GM18907 (cell line): ENCODE measurements at regions not wholly inside any gene's neighbourhood (a gene's known extent, or its start where the extent isn't known, plus 50 kb on each side); places are given as distances from the start of the nearest gene placed in this dataset.
"Not testable (repeated sequence)": the region's sequence is repeated elsewhere in the genome, so short reads cannot be mapped to it uniquely, and the experiment has no call there.

Experiments used
- ATAC-seq: cut with Tn5 transposase; IDR thresholded peaks from one replicate; pipeline ENCODE4 v1.9.1; 2021; ENCODE audit warnings: mild to moderate bottlenecking, moderate library complexity; ENCODE audit not compliant: unreplicated experiment

DNA sequence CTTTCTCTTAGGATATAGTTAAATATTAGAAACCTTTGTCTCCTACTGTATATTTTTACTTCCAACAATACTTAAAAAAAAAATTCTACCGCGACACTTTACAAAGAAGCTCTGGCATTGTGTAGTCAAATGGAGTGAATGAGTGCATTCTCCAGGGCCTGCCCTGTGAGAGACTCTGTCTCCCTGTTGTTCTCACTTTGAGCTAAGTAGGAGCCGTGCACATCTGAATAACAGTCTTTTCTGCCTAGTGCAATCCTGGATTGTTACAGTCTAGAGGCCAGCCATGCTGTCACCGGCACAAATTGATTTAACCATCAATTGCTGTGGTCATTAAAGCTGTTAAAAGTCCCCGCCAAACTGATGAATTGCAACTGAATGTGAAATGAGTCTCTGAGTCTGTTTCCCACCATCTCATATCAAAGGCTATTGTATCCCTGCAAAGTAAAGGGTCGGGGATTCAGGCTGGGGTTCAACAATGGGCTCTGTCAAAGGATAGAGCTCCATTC lies 156.0 kb downstream of the RFPL4B start:
- no peak for ATAC-seq

DNA sequence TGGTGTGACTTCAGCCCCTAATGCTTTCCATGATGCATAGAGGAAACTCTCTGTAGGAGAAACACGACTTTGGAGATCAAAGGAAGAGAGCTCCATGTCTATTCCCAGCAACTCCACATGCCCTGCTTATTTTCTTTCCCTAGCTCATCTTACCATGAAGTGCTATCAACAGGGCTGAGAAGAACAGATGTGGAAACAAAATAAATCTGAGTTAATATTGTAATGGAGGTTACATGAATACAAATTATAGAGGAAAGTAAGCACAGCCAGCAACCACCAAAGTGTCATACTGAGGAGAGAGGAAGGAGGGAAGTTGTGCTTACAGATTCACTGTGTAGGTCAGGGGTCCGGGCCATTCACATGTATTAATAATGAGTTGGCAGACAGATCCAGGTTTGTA lies 157.5 kb downstream of the RFPL4B start:
- ATAC-seq: no peak

DNA sequence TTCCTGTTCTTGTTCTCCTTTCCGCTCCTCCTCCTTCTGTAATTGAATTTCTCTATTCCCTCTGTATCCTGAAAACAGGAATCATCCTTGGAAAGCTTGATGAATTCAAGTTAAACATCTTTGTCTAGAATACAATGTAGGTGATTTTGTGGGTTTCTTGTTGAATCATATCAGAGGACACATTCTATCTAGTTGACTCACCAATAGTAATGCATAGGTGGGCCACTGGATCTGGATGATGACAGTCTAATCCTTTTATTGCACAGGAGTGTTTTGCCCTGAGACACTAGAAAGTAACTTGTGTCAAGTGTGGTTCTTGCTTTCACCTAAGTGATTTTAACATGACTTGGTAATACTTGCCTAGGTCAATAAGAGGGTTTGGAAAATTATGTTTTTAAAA lies 164.3 kb downstream of the RFPL4B start:
- ATAC-seq: no peak

DNA sequence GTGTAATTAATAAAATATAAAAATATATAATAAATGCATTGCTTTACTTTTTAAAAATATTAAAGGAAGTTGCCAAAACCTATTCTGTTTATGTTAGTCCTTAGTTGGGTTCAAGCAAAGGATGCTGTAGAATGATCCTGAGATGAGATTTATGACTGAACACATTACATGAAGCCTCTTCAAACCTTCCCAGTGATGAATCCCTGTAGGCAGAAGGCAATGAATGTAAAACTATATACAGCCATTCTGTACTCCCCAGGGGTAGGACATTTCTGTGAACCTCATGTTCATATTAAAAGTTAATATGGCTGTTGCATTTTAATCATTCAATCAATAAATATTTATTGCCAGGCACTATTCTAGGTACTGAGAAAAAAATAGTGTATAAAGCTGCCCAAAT lies 166.0 kb downstream of the RFPL4B start:
- ATAC-seq: no peak

DNA sequence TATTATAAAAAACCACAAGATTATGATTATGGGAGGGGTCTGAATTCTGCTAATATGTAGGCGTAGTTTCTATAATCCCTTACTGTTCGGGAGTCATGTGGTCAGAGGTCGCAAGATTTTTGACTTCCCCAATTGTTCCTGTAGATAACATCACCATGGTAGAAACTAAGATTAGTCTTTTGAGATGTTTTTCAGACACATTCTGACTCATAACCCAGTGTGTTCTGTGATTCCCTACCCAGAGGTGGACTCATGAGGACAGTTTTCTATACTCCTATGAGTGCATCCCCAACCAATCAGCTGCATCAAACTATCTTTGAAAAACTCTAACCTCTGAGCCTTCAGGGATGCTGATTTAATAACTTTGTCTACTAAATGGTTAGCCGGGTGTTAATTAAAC lies 175.5 kb downstream of the RFPL4B start:
- ATAC-seq: peak; percentile 71

DNA sequence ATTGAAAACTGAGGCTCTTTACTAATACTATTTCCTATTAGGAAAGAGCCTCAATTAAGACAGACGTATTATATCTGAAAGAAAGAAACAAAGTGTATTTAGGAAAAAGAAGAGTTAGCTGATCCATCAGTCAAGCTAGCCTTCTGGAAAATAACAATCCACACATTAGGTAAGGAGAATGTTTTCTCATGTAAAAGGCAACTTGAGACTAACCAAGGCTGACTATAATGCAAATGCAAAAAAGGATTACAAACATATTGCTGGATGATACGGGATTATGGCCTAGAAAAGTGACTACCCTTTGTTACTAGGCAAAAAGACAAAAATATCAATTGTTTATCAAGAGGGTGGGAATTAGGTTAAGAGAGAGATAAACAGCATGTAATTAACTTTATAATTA lies 176.9 kb downstream of the RFPL4B start:
- ATAC-seq: no peak

DNA sequence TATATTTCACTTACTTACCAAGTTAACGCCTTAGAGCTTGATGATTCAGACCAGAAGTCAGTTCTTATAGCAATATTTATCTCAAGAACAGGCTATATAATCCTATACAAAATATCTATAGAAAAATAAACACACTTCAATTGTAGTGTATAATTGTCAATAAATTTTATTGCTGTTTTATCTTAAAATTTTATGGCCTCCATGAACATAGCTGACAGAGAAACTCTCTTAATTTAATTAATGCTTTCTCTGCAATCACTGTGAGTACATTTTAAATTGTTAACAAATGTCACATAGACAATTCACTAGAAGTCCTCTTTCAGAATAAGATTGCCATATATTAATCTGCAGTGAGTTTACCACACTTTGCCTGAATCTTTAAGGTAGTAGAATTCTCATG lies 178.6 kb downstream of the RFPL4B start:
- no peak for ATAC-seq

DNA sequence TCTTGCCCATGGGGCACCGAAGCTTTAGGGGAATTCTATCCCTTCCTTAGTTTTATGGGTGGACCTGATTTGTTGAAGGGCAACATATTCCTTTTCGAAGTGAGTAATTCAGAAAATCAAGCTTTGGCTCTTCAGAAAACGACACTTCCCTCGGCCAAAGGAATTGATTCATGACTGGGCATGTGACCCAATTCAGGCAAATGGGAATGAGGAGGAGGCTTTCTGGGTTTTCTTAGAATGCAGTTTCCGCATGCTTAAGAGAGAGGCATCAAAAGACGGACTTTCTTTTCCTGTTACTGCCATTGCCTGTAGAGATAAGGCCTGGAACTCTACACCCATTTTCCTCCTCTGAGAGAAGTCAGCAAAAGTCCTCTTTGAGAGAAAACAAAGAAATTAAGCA lies 179.5 kb downstream of the RFPL4B start:
- ATAC-seq: no peak

DNA sequence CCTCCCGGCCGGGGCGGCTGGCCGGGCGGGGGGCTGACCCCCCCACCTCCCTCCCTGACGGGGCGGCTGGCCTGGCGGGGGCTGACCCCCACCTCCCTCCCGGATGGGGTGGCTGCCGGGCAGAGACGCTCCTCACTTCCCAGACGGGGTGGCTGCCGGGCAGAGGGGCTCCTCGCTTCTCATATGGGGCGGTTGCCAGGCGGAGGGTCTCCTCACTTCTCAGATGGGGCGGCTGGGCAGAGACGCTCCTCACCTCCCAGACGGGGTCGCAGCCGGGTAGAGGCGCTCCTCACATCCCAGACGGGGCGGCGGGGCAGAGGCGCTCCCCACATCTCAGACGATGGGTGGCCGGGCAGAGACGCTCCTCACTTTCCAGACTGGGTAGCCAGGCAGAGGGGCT lies 181.2 kb downstream of the RFPL4B start:
- not testable (repeated sequence) for ATAC-seq

DNA sequence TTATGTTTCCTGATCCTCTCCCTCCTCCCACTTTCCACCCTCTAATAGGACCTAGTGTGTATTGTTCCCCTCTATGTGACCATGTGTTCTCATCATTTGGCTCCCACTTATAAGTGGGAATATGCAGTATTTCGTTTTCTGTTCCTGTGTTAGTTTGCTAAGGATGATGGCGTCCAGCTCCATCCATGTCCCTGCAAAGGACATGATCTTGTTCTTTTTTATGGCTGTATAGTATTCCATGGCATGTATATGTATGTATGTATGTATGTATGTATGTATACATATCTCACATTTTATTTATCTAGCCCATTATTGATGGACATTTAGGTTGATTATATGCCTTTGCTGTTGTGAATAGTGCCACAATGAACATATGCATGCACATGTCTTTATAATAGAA lies 188.7 kb downstream of the RFPL4B start:
- no peak for ATAC-seq

DNA sequence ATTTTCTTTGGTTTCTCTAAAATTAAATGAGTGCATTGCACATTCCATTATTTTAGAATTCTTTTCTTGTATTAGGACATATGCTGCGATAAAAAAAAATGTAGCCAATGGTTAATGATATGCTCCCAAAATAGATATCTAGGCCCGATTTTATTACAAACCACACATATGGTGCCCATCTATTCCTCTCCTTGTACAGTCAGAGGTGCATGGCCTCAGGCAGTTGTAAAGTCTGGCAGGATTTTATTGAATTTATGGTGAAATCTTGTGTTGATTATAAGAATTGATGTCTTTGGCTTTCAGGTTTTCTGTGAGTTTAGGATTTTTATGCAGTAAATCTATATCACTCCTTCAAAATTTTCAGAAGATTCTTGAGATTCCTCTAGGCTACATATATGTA lies 192.2 kb downstream of the RFPL4B start:
- no peak for ATAC-seq

DNA sequence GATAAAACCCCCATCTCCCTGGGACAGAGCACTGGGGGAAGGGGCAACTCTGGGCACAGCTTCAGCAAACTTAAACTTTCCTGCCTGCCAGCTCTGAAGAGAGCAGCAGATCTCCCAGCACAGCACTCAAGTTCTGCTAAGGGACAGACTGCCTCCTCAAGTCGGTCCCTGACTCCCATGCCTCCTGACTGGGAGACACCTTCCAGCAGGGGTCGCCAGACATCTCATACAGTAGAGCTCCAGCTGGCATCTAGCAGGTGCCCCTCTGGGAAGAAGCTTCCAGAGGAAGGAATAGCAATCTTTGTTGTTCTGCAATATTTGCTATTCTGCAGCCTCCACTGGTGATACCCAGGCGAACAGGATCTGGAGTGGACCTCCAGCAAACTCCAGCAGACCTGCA lies 194.7 kb downstream of the RFPL4B start:
- not testable (repeated sequence) for ATAC-seq

DNA sequence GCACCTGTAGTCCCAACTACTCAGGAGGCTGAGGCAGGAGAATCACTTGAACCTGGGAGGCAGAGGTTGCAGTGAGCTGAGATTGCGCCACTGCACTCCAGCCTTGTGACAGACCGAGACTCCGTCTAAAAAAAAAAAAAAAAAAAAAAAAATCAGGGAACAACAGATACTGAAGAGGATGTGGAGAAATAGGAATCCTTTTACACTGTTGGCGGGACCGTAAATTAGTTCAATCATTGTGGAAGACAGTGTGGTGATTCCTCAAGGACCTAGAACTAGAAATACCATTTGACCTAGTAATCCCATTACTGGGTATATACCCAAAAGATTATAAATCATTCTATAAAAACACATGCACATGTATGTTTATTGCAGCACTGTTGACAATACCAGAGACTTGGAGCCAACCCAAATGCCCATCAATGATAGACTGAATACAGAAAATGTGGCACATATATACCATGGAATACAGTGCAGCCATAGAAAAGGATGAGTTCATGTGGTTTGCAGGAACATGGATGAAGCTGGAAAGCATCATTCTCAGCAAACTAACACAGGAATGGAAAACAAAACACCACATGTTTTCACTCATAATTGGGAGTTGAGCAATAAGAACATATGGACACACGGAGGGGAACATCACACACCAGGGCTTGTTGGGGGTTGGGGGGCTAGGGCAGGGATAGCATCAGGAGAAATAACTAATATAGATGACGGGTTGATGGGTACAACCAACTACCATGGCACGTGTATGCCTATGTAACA lies 200.4 kb downstream of the RFPL4B start:
- ATAC-seq: not testable (repeated sequence)

DNA sequence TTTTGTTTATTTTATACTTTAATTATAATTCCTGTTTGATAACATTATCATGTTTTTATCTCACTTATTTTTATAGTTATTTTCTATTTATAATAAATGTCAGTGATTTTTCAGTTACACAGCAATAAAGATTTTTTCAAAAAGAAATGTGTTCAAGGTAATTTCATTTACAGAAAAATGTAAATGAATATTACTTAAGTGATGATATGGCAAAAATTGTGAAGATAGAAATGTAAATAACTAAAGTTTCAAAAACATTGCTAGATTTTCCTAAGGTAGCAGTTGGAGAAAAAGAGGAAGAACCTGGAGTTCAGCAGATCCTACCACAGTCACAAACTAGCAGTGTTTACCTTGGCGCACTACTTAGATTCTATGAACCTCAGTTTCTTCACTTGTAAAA lies 202.6 kb downstream of the RFPL4B start:
- ATAC-seq: no peak

DNA sequence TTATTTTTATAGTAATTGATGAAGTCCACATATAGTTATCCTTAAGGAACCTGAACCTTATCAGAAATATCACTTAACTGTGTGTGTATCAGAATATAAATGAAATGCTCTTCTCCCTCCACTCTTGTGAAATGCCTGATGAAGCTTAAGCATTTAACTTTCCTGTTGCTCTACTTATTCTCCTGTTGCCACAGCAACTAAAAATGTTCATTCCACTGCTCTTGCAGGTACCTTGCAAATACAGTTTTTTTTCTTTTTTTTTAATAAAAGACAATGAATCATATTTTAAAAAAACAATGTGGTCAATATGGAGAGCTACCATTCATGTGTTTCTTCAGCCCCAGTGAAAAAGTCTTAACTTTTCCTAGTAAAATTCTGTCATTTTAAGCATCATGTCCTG lies 210.3 kb downstream of the RFPL4B start:
- ATAC-seq: no peak

DNA sequence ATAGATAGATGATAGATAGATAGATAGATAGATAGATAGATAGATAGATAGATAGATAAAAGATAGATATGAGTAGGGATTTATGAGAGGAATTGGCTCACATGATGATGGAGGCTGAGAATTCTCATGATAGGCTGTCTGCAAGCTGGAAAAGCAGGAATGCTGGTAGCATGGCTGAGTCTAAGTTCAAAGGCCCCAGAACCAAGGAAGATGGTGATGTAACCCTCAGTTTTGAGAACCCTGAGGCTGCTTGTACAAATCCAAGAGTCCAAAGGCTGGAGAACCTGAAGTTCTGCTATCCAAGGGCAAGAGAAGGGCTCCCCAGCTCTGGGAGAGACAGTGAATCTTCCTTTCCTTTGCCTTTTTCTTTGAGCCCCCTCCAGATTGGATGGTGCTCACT lies 210.8 kb downstream of the RFPL4B start:
- no peak for ATAC-seq

DNA sequence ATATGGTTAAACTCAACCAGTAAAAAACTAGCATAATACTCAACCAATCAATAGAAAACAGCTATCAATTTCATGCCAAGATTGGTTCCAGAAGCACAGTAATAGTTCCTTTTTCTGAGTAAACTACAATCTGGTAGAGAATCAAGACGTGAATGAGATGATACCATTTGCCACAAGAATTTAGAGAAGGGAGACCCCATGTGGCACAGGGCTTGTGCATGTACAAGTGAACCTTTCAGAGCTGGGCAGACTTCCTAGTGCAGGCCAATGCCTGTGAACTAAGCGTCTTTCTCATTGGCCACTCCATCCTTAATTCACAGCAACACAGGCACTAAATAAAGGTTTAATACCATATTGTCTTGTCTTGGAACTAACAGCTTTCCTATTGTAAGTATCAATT lies 213.5 kb downstream of the RFPL4B start:
- ATAC-seq: no peak

DNA sequence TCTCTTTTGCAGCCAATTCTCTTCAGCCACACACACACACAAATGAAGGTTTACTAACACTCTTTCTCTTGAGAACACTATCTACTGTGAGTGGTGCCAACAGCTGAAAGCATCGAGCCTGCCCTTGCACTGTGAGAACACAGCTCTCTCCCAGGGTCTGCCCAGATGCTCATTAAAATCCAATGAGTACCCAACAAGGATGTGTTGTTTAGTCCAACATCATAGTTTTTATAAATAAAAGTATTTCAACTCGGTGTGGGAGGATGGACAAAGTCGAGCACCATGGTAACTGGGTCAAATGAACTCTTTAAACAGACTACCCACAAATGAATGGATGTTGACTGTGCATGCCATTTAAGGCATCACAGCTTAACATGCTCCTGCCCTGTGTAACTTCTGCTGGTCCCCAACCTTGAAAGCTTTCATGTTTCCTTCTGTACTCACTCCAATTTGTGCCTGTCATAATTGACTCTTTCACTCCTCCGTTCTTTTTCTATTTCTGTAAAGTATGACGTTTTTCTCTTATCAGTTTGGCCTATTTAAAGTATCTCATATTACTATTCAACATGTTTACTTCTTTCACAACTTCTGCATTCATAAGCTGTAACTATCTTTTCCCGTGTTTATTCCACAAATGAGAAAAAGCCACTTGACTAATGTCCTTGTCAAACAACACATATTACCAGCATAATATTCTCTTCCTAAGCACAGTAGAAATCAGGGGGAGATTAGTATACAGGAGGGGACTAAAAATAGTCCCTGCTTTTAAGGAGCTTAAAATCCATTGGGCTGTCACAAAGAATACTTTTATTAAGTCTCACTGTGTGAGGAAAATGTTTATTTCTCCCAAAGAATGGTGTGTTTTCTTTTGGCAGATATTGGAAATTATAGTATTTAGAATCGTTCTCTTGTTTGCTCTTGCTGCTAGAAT lies 215.4 kb downstream of the RFPL4B start:
- no peak for ATAC-seq

DNA sequence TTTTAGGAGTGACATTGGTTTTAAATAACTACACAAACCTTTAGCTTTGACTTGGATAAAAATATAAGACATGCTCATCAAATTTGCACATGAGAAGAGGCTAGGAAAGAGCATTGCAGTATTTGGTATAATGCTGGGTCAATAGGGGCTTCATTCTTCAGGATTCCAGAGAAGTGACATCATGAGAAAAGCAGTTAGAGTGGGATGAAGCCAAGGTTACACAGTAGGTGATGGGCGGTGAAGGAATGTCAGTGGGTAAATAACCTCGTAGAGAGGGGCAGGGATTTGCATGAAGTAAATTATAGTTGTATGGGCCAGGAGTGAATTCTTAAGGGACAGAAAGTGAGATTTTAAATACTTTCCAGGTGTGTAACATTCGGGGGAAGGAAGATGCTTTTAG lies 216.2 kb downstream of the RFPL4B start:
- ATAC-seq: no peak

DNA sequence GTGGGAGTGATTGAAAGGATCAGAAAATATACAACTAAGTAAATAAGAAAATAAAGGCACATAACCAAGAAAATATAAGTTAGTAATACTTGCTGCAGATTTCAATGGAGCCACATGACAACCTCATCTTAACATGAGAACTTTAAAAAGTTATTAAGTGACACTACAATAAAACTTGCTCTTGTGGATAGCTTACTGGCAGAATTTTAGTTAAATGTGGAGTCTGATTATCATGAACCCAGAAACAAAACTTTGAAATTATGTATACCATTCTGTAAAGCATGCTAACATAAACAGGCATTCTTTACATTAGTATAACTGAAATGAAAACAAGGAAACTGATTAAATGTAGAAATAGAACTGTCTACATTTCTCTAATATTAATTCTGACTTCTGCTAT lies 220.9 kb downstream of the RFPL4B start:
- ATAC-seq: no peak

DNA sequence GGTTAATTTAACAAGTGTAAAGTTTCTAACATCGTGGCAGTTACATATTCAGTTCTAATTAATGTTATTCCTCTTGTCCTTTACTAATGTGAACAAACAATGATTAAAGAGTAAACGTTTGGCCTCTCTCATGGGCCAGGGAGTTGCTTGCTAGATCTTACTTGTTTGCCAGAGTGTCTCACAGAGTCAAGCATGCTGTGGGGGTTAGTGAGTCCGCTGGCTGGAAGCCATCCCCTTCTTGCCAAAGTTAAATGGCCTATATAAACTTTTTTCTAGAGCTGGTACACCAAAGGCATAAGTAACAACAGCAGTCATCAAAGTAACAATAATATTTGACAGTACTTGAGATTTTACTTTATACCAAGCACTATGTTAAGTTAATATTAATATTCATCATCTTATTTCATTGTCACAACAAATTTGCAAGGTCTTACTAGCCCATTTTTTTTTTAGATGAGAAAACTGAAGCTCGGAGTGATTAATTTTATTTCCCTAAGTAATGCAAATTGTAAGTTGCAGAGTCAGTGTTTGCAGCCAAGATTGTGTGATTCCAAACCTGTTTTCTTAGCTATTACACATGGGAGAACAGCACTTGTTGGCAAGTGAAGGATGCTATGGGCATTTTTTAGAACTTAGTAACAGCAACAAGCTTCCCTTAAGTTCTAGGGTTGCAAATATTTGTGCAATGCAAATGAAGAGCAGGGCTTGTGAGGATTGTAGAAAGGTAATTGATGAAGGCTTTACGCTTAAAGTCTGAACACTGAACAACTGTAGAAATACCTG lies 224.5 kb downstream of the RFPL4B start:
- ATAC-seq: no peak
